Astrocyte of the spinal cord (primary cell): ENCODE measurements at regions not wholly inside any gene's neighbourhood (a gene's known extent, or its start where the extent isn't known, plus 50 kb on each side); places are given as distances from the start of the nearest gene placed in this dataset.

ENCODE experiments used
- DNase-seq: peaks from one replicate; pipeline ENCODE4 v3.0.0; 2011; ENCODE audit warnings: low read depth, low spot score
- H3K4me3 ChIP-seq: 2 replicates; pipeline ENCODE4 v1.5.1; 2011; ENCODE audit warnings: low read depth, mild to moderate bottlenecking, low read length, moderate library complexity
- CTCF ChIP-seq: IDR thresholded peaks from 2 replicates; pipeline ENCODE4 v1.5.1; 2012; ENCODE audit warnings: low read depth, mild to moderate bottlenecking, low read length, inconsistent platforms
- in situ Hi-C: cut with HindIII; loops from 2 replicates; pipeline ENCODE4 v1.10.0; 2017; ENCODE audit warnings: low sequenced_read_pairs

- in situ Hi-C loops, result no loop called here
- DNase-seq, result no peak
- TF ChIP-seq CTCF, result no peak
- no peak overlapping the region for H3K4me3 ChIP-seq
Measured at GRCh38 chr1:48105165-48105564, 108.0 kb upstream of the TRABD2B start.

- no peak for DNase-seq
- no peak for TF ChIP-seq CTCF
- in situ Hi-C loops, result no loop called here
- H3K4me3 ChIP-seq, result no peak overlapping the region
Measured at GRCh38 chr1:48103495-48103894, 106.3 kb upstream of the TRABD2B start.

DNA sequence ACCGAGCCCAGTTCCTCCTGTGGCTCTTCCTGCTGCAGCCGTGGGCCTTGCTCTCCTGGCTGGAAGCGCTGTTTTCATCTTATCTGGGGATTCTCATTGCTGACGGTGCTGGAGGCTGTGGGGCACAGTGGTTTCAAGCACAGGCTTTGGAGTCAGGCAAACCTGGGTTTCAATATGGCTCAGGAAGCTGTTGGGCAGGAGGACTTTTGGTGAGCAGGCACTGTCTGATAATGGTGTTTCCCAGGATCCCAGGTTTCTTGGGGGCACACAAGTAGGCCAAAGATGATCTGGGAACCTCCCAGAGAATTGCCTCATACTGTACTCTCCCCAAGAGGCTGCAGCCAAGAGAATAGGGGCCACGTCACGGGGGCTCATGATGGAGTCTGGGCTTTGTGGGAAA, 105.6 kb upstream of the TRABD2B start:
- in situ Hi-C loops, result no loop called here
- H3K4me3 ChIP-seq, result no peak overlapping the region
- TF ChIP-seq CTCF, result no peak
- no peak for DNase-seq

DNA sequence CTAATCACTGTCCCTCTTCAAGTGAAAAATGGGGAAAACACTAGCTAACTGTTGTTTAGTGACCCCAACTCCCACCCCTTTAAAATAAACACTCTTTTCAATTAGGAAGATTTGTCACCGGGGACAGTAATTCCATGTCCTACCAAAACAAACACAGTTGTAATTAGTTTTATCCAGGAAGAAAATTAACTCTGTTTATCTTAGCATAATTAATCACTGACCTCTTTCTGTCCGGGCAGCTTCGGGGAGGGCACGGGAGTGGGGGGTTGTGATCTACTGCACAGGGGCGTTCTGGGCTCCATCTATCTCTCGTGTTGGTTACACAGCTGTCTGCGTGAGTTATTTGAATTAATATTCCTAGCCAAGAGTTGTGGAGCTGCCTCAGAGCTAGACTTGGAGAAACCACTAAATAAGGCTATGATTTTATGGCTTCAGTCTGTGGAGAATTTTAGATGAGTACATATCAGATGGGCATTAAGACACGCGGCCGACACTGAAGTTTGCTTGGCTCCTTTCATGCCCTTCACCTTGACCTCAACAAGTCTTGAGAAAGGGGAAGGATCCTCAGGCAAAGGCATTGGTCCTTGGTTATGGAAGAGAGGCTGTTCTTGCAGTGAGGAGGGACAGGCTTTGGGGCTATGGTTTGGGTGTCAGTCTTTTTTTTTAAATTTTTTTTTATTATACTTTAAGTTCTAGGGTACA, 102.0 kb upstream of the TRABD2B start:
- no peak for TF ChIP-seq CTCF
- DNase-seq, result no peak
- H3K4me3 ChIP-seq, result no peak overlapping the region
- in situ Hi-C loops, result no loop called here

DNA sequence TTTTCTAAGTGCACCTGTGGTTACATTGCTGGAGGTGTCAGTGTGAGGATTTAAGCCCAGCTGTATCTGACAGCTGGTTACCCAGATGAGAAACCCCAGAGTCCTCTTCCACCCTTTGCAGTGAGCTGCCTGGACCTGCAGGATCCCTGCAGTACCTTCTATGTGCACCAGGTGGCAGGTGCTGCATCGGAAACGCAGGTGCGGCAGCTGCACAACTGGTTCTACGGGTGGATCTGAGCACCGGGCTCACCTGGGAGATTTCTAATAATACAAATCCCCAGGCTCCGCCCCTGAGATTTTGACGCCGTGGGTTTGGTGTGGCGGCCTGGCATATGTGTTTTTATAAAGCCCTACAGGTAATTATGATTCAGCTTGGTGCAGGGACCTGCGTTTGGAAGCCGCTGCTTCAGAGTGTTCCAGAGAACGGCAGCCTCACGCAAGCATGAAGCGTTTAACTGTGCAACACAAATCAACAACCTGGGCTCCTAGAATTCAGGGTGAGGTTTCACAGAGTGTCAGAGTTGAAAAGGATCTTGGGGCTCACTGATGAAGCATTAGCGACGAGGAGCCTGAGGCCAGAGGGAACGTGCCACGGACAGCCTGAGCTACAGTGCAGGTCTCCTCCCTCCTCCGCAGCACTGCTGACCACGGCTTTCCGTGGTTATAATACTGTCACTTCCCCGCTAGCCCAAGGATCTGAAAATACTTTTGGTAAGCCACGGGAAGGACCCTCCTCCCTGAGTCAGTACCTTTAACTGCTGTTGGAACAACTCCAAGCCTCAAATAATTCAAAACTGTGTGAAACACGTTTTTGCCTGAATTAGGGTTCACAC, 96.7 kb upstream of the TRABD2B start:
- peak; percentile 83 for TF ChIP-seq CTCF
- in situ Hi-C loops, result no loop called here
- peak; percentile 33 for DNase-seq
- H3K4me3 ChIP-seq, result no peak overlapping the region

DNA sequence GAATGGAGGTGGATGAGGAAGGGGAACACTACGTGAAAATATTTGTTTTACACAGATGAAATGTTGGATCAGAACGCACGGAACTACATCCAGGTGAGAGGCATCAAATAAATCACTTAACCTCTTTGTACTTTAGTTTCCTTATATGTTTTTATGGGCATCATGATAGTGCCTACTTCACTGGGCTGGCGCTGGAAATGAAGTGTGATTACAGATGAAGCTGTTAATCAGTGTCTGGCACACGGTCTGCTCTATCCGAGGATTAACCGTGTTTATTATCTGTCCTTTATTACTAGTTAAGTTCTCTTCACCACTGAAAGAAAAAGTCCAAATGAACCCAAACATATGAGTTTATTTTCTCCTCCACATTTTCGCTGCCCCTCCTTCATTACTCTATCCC, 96.0 kb upstream of the TRABD2B start:
- in situ Hi-C loops, result no loop called here
- H3K4me3 ChIP-seq, result no peak overlapping the region
- DNase-seq, result no peak
- TF ChIP-seq CTCF, result no peak
